Neutrophil (primary cell): ENCODE measurements at regions not wholly inside any gene's neighbourhood (a gene's known extent, or its start where the extent isn't known, plus 50 kb on each side); places are given as distances from the start of the nearest gene placed in this dataset.

Source experiments
- H3K27ac ChIP-seq: fragments of 200-600 bp; sonication (generic); 2 replicates; pipeline ENCODE4 v1.5.1; 2016; ENCODE audit warnings: mild to moderate bottlenecking, moderate library complexity
- H3K27me3 ChIP-seq: fragments of 200-600 bp; sonication (generic); 2 replicates; pipeline ENCODE4 v1.6.0; 2016; ENCODE audit warnings: mild to moderate bottlenecking
- H3K36me3 ChIP-seq: fragments of 200-600 bp; sonication (generic); 2 replicates; pipeline ENCODE4 v1.5.1; 2017
- H3K4me1 ChIP-seq, 2 experiments: fragments of 200-600 bp in 1 of 2; sonication (generic) in 1 of 2; 1 replicate in 1 of 2; 2 replicates in 1 of 2; pipeline versions ENCODE4 v1.5.1 to v1.6.1; 2013 to 2016; ENCODE audit warnings: low read depth in 1 of 2, low read length in 1 of 2, mild to moderate bottlenecking in 1 of 2, moderate library complexity in 1 of 2; ENCODE audit not compliant: control insufficient read depth in 1 of 2, insufficient read depth in 1 of 2
- H3K4me3 ChIP-seq, 2 experiments: fragments of 200-600 bp in 1 of 2; sonication (generic) in 1 of 2; 1 replicate in 1 of 2; 2 replicates in 1 of 2; pipeline ENCODE4 v1.5.1; 2013 to 2016; ENCODE audit warnings: low read depth in 1 of 2, low read length in 1 of 2, mild to moderate bottlenecking in 1 of 2, moderate library complexity in 1 of 2
- H3K9me3 ChIP-seq: fragments of 200-600 bp; sonication (generic); 2 replicates; pipeline ENCODE4 v1.5.1; 2016
- TF ChIP-seq, protein P1 (sequence below): fragments of 200-600 bp; sonication (generic); IDR thresholded peaks from 2 replicates; pipeline ENCODE4 v1.5.1; 2016; ENCODE audit warnings: antibody characterized with exemption

DNA sequence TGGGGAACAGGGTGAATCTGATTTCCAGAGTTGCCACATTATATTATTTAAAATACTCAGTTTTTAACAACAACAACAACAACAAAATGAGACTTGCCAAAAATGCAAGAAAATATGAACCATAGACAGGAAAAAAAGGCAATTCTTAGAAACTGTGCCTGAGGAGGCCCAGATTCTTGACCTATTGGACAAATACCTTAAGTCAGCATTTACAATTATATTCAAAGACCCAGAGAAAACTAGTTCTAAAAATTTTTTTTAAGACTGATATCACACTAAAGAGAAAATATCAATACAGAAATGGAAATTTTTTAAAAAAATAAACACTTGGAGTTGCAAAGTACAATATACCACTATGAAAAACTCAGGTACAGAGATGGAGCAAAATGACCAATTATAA lies 152.8 kb upstream of the LYPLAL1 start:
- Histone ChIP-seq H3K27ac (no peak overlapping the region), H3K4me3 (no peak overlapping the region), H3K4me1 (no peaks in the 10 kb centered on the region), H3K9me3 (no peaks in the 10 kb centered on the region), H3K36me3 (no peaks in the 10 kb centered on the region), H3K27me3 (no peaks in the 10 kb centered on the region)
- TF ChIP-seq, protein P1, sequence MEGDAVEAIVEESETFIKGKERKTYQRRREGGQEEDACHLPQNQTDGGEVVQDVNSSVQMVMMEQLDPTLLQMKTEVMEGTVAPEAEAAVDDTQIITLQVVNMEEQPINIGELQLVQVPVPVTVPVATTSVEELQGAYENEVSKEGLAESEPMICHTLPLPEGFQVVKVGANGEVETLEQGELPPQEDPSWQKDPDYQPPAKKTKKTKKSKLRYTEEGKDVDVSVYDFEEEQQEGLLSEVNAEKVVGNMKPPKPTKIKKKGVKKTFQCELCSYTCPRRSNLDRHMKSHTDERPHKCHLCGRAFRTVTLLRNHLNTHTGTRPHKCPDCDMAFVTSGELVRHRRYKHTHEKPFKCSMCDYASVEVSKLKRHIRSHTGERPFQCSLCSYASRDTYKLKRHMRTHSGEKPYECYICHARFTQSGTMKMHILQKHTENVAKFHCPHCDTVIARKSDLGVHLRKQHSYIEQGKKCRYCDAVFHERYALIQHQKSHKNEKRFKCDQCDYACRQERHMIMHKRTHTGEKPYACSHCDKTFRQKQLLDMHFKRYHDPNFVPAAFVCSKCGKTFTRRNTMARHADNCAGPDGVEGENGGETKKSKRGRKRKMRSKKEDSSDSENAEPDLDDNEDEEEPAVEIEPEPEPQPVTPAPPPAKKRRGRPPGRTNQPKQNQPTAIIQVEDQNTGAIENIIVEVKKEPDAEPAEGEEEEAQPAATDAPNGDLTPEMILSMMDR = no peak

DNA sequence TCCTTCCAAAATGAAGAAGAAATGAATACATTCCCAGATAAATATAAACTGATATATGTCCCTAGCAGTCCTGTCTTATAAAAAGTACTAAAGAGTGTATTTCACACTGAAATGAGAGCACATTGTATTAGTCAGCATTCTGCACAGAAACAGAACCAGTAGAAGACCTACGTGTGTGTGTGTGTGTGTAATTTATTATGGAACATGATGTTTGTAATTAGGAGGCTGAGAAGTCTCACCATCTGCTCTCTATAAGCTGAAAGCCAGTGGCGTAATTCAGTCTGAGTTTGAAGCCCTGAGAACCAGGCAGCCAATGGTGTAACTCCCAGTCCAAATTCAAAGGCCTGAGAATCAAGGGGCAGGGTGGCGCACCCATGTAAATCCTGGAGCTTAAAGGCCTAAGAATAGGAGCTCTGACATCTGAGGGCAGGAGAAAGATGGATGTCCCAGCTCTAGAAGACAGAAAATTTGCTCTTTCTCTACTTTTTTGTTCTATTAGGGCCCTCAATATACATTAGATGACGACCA lies 146.5 kb upstream of the LYPLAL1 start:
- TF ChIP-seq, protein P1 = no peak
- H3K4me3 ChIP-seq = no peak overlapping the region
- H3K4me1 ChIP-seq = no peaks in the 10 kb centered on the region
- no peaks in the 10 kb centered on the region for H3K9me3 ChIP-seq
- no peaks in the 10 kb centered on the region for H3K27me3 ChIP-seq
- H3K36me3 ChIP-seq = no peaks in the 10 kb centered on the region
- no peak overlapping the region for H3K27ac ChIP-seq

DNA sequence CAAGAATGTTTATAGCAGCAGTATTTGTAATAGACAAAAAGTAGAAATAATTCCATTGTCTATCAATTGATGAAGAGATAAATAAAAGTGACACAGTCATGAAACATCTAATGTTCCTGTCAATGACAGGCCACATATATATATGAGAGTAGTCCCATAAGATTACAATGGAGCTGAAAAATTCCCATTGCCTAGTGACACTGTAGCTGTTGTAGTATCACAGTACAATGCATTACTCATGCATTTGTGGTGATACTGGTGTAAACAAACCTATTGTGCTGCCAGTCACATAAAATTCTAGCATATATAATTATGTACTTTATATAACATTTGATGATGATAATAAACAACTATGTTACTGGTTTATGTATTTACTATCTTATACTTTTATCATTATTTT lies 141.9 kb upstream of the LYPLAL1 start:
- no peaks in the 10 kb centered on the region for H3K9me3 ChIP-seq
- H3K4me3 ChIP-seq = no peak overlapping the region
- H3K36me3 ChIP-seq = no peaks in the 10 kb centered on the region
- no peaks in the 10 kb centered on the region for H3K4me1 ChIP-seq
- no peak overlapping the region for H3K27ac ChIP-seq
- no peaks in the 10 kb centered on the region for H3K27me3 ChIP-seq
- TF ChIP-seq, protein P1 = no peak

DNA sequence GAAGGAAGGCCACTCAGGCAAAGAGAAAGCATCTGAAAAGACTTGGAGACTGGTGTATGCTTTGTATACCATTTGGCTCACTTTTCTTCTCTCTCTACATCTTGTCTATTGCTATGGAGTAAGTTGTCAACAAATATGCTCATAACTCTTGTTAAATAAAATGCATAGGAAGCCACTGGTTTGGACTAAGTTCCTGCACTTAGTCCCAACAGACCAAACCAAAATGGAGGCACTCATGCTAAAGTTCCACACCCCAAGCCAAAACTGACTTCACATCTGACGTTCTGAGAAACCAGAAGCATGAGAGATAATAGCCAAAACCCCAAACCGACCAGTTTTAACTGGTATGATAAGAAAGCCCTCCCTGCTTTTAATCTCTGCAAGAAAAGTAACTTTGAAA lies 135.3 kb upstream of the LYPLAL1 start:
- Histone ChIP-seq H3K36me3 (no peaks in the 10 kb centered on the region), H3K27ac (no peak overlapping the region), H3K27me3 (no peaks in the 10 kb centered on the region), H3K4me1 (no peaks in the 10 kb centered on the region), H3K4me3 (no peak overlapping the region), H3K9me3 (no peaks in the 10 kb centered on the region)
- TF ChIP-seq, protein P1 = no peak

DNA sequence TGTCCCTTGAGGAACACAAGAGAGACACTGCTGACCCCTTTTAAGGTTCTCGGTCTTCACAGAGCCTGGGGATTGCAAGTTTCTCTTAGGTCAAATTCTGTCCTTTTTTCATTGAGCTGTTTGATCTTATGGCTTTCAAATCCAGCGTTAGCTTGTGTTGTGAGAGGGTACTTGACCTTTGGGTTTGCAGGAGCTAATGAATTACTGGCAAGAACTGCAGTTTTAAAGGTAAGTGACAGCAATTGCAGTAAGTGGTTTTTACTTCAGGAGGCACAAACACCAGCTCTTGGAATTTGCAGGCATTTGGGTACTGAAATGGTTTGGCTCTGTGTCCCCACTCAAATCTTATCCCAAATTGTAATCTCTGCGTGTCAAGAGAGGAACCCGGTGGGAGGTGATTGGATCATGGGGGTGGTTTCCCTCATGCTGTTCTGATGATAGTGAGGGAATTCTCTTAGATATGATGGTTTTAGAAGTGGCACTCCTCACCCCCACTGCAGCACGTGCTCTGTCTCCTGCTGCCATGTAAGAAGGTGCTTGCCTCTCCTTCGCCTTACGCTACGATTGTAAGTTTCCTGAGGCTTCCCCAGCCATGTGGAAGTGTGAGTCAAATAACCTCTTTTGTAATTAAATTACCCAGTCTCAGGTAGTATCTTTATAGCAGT lies 134.5 kb upstream of the LYPLAL1 start:
- no peak overlapping the region for H3K27ac ChIP-seq
- no peaks in the 10 kb centered on the region for H3K36me3 ChIP-seq
- H3K9me3 ChIP-seq = no peaks in the 10 kb centered on the region
- no peaks in the 10 kb centered on the region for H3K4me1 ChIP-seq
- no peaks in the 10 kb centered on the region for H3K27me3 ChIP-seq
- H3K4me3 ChIP-seq = no peak overlapping the region
- TF ChIP-seq, protein P1 = no peak
